ENCODE measurements at regions not wholly inside any gene's neighbourhood (a gene's known extent, or its start where the extent isn't known, plus 50 kb on each side); places are given as distances from the start of the nearest gene placed in this dataset.

GRCh38 chr7:25887795-25888559 is 264.0 kb upstream of the NFE2L3 start:
- H4K20me1 ChIP-seq (ENCODE audit: insufficient read depth, low read length): no peaks in the 10 kb centered on the region

DNA sequence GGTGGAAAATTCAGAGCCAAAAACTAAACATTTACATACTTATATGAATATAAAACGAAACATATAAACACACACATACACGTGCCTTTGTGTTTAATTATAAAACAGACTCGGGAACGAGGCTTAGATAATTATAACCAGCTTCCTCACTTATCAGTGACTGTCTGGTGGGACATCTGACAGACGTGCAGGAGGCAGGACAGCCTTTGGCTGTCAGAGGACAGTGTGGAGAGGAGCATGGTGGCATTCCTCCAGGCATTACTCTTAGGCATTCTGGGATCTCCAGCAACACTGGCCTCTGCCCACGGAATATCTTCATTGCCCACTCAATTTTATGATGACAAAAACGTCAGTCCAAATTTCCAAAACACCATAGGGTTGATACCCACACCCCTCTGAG is 262.2 kb upstream of the NFE2L3 start:
- Mint-ChIP-seq H3K36me3 (ENCODE audit: low read depth, unreplicated experiment) (no peaks in the 10 kb centered on the region), H3K4me1 (ENCODE audit: low read depth, unreplicated experiment) (peaks cover 5% of the 10 kb centered on the region), H3K27me3 (ENCODE audit: low read depth, unreplicated experiment) (peaks cover 16% of the 10 kb centered on the region), H3K27ac (ENCODE audit: unreplicated experiment) (no peak overlapping the region), H3K9me3 (ENCODE audit: unreplicated experiment) (no peaks in the 10 kb centered on the region), H3K4me3 (ENCODE audit: unreplicated experiment) (no peak overlapping the region)
- no peak for TF ChIP-seq EZH2 (IDR thresholded peaks at IDR 0.05; ENCODE audit: insufficient read depth, low read length)
- no peak for TF ChIP-seq CTCF (IDR thresholded peaks at IDR 0.05; ENCODE audit: insufficient read depth, low read depth, low read length)
- no peak overlapping the region for H3K9ac ChIP-seq (ENCODE audit: low read length)
- H4K20me1 ChIP-seq (ENCODE audit: insufficient read depth, low read length): no peaks in the 10 kb centered on the region
- DNase-seq (ENCODE audit: low read depth) (no peak), FAIRE-seq (no peak)
- peaks cover 9% of the 10 kb centered on the region for H3K27me3 ChIP-seq (ENCODE audit: insufficient read depth, low read length)
- no peaks in the 10 kb centered on the region for H3K36me3 ChIP-seq (ENCODE audit: insufficient read depth, low read length)
- H3K79me2 ChIP-seq (ENCODE audit: insufficient read depth, low read length): no peaks in the 10 kb centered on the region
- no peak overlapping the region for H3K4me2 ChIP-seq (ENCODE audit: low read length)
- no peaks in the 10 kb centered on the region for H3K9me3 ChIP-seq (ENCODE audit: insufficient read depth, low read depth, low read length)
- H3K4me1 ChIP-seq (ENCODE audit: insufficient read depth, low read length): no peaks in the 10 kb centered on the region
- H3K27ac ChIP-seq (ENCODE audit: low read depth, low read length): no peak overlapping the region
- H2AFZ ChIP-seq (ENCODE audit: low read depth, low read length): no peak overlapping the region
- H3K4me3 ChIP-seq (ENCODE audit: insufficient read depth, low read depth, low read length): no peak overlapping the region

More at GRCh38 chr7:25887795-25888559, 264.0 kb upstream of the NFE2L3 start:
- no peak for DNase-seq (ENCODE audit: low read depth)
- Mint-ChIP-seq H3K4me3 (ENCODE audit: unreplicated experiment) (no peak overlapping the region), H3K27ac (ENCODE audit: unreplicated experiment) (no peak overlapping the region), H3K36me3 (ENCODE audit: low read depth, unreplicated experiment) (no peaks in the 10 kb centered on the region), H3K27me3 (ENCODE audit: low read depth, unreplicated experiment) (peaks cover 23% of the 10 kb centered on the region), H3K4me1 (ENCODE audit: low read depth, unreplicated experiment) (peaks cover 5% of the 10 kb centered on the region), H3K9me3 (ENCODE audit: unreplicated experiment) (no peaks in the 10 kb centered on the region)
- TF ChIP-seq EZH2 (IDR thresholded peaks at IDR 0.05; ENCODE audit: insufficient read depth, low read length) (no peak), CTCF (IDR thresholded peaks at IDR 0.05; ENCODE audit: insufficient read depth, low read depth, low read length) (no peak)
- Histone ChIP-seq H3K27ac (ENCODE audit: low read depth, low read length) (no peak overlapping the region), H3K27me3 (ENCODE audit: insufficient read depth, low read length) (peaks cover 9% of the 10 kb centered on the region), H3K4me2 (ENCODE audit: low read length) (no peak overlapping the region), H3K4me3 (ENCODE audit: insufficient read depth, low read depth, low read length) (no peak overlapping the region), H2AFZ (ENCODE audit: low read depth, low read length) (no peak overlapping the region), H3K36me3 (ENCODE audit: insufficient read depth, low read length) (no peaks in the 10 kb centered on the region), H3K4me1 (ENCODE audit: insufficient read depth, low read length) (no peaks in the 10 kb centered on the region), H3K79me2 (ENCODE audit: insufficient read depth, low read length) (no peaks in the 10 kb centered on the region), H3K9me3 (ENCODE audit: insufficient read depth, low read depth, low read length) (no peaks in the 10 kb centered on the region), H3K9ac (ENCODE audit: low read length) (no peak overlapping the region)
- no peak for FAIRE-seq

DNA sequence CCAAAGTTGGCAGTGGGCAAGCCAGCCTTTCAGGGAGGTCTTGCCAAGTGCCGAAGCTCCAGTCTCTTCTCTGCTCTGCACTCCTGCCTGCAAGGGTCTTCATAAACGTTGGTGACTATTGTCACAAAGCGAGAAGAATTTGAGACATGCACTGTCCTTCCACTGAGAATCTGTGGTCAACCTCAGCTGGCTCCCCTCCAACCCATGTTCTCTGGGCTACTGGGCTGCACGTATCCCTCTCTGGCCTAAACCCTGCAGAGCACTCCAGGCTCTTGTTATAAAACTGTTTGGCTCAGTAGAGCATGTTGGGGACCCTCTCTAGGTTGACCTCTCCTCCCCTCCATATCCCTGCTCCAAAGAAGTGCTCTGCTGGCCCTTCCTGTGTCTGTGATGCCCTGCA is 260.4 kb upstream of the NFE2L3 start:
- H3K27me3 ChIP-seq (ENCODE audit: insufficient read depth, low read length): peaks cover 6% of the 10 kb centered on the region
- DNase-seq (ENCODE audit: low read depth): no peak
- H3K4me3 Mint-ChIP-seq (ENCODE audit: unreplicated experiment): no peak overlapping the region
- no peak overlapping the region for H2AFZ ChIP-seq (ENCODE audit: low read depth, low read length)
- no peaks in the 10 kb centered on the region for H3K4me1 ChIP-seq (ENCODE audit: insufficient read depth, low read length)
- TF ChIP-seq EZH2 (IDR thresholded peaks at IDR 0.05; ENCODE audit: insufficient read depth, low read length): no peak
- no peak for TF ChIP-seq CTCF (IDR thresholded peaks at IDR 0.05; ENCODE audit: insufficient read depth, low read depth, low read length)
- H3K27me3 Mint-ChIP-seq (ENCODE audit: low read depth, unreplicated experiment): peaks cover 15% of the 10 kb centered on the region
- no peaks in the 10 kb centered on the region for H3K36me3 Mint-ChIP-seq (ENCODE audit: low read depth, unreplicated experiment)
- H4K20me1 ChIP-seq (ENCODE audit: insufficient read depth, low read length): no peaks in the 10 kb centered on the region
- H3K4me3 ChIP-seq (ENCODE audit: insufficient read depth, low read depth, low read length): no peak overlapping the region
- no peaks in the 10 kb centered on the region for H3K9me3 ChIP-seq (ENCODE audit: insufficient read depth, low read depth, low read length)
- H3K4me1 Mint-ChIP-seq (ENCODE audit: low read depth, unreplicated experiment): peaks cover 5% of the 10 kb centered on the region
- no peak overlapping the region for H3K27ac Mint-ChIP-seq (ENCODE audit: unreplicated experiment)
- no peak overlapping the region for H3K9ac ChIP-seq (ENCODE audit: low read length)
- H3K36me3 ChIP-seq (ENCODE audit: insufficient read depth, low read length): no peaks in the 10 kb centered on the region
- no peaks in the 10 kb centered on the region for H3K79me2 ChIP-seq (ENCODE audit: insufficient read depth, low read length)
- no peak overlapping the region for H3K27ac ChIP-seq (ENCODE audit: low read depth, low read length)
- FAIRE-seq: no peak
- H3K9me3 Mint-ChIP-seq (ENCODE audit: unreplicated experiment): no peaks in the 10 kb centered on the region
- no peak overlapping the region for H3K4me2 ChIP-seq (ENCODE audit: low read length)

Measured in astrocyte (in vitro differentiated cells and primary cell).